Posterior vena cava (tissue), 2 donors: ENCODE measurements at regions not wholly inside any gene's neighbourhood (a gene's known extent, or its start where the extent isn't known, plus 50 kb on each side); places are given as distances from the start of the nearest gene placed in this dataset.

Experiments used
- DNase-seq: peaks from one replicate; pipeline ENCODE4 v3.0.0-alpha.2; 2020; ENCODE audit warnings: low spot score
- intact Hi-C, 2 donors: fragments of 100-400 bp; cut with DNase I; formaldehyde crosslinking; loops; one replicate each; pipeline versions ENCODE4 v1.14.1 to v1.14.2; 2022 to 2023
- donor health status: DM: yes; HTN: yes; CAD: no.
- donor health status: DM: yes; HTN: yes; CAD: no.

DNA sequence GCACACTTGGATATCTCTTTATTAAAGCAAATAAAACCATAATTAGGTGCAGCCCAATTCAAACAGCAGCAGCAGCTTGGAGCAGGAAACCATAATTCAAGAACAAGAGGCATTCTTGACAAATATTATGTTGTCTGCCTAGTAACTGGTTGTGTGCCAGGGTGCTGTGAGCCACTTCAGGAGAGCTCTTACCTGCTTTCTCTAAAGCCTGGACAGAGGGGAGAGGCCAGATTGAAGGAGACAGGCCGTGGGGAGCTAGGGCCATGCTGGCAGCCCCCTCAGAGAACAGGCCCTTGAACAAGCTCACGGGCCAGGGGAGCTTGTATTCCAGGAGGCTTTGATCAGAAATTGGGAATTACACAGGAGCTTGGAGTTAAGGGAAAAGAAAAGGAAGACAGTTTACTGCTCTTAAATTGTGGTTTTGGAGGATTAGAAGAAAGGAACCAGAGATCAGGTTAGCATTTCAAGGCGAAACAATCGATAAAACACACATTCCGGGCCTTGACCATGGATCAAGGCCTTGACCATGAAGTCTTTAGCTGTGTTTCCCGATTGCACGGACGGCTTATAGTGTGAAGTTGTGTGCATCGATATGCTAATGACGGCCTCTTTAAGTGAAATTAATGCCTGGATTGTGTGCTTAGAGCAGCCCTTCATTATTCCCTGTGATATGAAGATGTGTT lies 69.8 kb upstream of the NKX2-2 start:
- DNase-seq, result no peak
- intact Hi-C loops, result loop anchor here in 1 of 2 donors (10.0 kb wide), 1 partner anchor 49 kb away; no protein-coding TSS in a partner anchor

DNA sequence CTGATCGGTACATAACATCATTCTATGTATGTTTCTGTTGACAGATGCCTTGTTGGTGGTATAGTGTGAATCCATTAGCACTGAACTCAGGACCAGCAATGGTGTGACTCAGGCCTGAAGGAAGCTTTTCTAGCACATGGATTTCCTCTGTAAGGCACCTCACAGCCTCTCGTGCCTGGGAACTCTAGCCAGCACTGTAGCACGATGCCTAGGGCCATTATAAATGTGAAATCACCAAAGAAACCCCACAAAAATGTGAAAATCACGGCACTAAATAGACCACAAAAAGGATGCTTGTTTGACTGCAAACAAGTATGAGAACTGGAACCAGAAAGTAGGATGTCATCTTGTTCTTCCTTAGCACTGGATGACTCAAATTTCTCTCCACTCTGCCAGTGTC lies 63.7 kb upstream of the NKX2-2 start:
- intact Hi-C loops, result loop anchor here in 1 of 2 donors (5.0 kb wide), 2 partner anchors 700 to 790 kb away; no protein-coding TSS in a partner anchor

DNA sequence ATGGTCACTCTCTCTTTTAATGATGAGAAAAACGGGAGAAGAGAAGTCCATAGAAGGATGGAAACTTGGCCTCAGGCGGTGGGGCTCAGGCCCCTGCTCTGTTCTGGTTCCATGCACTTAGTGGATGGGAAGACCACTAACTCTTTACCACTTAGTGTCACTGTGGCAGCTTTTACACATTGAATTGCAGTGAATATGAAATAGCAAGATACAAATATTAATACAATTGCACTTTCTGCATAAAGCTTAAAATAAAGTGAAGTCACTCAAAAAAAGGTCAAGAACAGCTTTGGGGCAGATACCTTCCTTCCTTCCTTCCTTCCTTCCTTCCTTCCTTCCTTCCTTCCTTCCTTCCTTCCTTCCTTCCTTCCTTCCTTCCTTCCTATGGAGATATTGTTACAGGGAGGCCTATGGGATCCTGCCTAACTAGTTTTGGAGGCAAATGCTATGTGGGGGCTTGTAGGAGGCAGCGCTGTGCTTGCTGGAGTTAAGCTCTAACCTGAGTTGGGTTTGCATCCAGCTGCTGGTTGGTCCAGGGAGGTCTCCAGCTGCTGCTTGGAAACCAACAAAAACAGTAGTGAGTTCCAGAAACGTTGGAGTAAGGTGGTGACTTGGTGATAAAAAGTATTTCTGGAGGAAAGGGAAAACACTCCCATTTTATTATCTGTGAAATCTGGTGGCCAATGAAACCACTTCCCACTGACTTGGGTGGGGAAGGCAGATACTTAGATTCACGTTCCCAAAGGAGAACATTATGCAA lies 62.3 kb upstream of the NKX2-2 start:
- no peak for DNase-seq
- intact Hi-C loops, result loop anchor here in 1 of 2 donors (5.0 kb wide), 2 partner anchors 699 to 789 kb away; no protein-coding TSS in a partner anchor

More for the DNA sequence above, 63.7 kb upstream of the NKX2-2 start:
- DNase-seq, result no peak

DNA sequence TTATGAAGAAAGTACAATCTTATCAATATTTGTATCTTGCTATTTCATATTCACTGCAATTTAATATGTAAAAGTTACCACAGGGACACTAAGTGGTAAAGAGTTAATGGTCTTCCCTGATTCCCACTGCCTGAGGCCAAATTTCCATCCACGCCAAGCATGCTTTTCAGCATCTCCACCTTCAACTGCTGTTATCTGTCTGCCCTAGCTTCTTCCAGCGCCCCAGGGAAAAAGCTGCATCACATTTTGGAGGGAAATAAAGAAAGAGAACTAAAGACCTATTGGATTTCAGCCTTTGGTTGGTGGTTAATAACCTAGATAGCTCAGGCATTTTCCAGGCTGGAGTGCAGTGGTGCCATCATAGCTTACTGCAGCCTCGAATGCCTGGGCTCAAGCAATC lies 61.3 kb upstream of the NKX2-2 start:
- intact Hi-C loops, result loop anchor here in 1 of 2 donors (5.0 kb wide), 2 partner anchors 698 to 788 kb away; no protein-coding TSS in a partner anchor
- no peak for DNase-seq

DNA sequence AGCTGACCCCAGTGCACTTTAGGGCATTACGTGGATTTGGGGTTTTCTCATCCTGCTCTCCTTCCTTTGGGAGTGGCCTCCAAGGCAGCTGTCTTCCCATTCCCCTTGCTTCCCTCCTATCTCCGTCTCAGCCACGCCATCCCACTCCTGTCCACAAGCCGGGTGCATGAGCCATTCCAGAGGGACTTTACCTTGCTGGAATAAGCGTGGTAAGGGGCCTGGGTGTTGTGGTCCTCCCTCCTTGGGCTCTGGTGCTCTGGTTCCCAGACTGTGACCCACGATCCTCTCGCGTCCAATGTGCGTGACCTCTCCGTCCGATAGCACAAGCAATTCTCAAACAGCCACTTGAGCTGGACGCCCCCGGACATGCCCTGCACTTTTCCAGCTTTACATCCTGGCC lies 60.6 kb upstream of the NKX2-2 start:
- intact Hi-C loops, result no loop called here
- no peak for DNase-seq

DNA sequence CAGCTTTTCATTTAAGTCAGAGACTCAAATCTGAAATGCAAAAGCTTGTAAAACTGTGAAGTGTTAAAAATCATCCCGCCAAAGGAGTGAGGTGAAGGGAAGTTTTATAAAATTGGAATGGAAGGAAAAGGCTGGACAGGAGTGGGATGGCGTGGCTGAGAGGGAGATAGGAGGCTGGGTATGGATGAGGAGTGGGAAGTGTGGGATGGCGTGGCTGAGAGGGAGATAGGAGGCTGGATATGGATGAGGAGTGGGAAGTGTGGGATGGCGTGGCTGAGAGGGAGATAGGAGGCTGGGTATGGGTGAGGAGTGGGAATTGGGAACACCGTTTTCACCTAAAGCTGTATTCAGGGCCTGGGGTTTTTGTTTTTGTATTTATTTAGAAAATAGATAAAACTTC lies 59.4 kb upstream of the NKX2-2 start:
- intact Hi-C loops, result no loop called here
- DNase-seq, result no peak

DNA sequence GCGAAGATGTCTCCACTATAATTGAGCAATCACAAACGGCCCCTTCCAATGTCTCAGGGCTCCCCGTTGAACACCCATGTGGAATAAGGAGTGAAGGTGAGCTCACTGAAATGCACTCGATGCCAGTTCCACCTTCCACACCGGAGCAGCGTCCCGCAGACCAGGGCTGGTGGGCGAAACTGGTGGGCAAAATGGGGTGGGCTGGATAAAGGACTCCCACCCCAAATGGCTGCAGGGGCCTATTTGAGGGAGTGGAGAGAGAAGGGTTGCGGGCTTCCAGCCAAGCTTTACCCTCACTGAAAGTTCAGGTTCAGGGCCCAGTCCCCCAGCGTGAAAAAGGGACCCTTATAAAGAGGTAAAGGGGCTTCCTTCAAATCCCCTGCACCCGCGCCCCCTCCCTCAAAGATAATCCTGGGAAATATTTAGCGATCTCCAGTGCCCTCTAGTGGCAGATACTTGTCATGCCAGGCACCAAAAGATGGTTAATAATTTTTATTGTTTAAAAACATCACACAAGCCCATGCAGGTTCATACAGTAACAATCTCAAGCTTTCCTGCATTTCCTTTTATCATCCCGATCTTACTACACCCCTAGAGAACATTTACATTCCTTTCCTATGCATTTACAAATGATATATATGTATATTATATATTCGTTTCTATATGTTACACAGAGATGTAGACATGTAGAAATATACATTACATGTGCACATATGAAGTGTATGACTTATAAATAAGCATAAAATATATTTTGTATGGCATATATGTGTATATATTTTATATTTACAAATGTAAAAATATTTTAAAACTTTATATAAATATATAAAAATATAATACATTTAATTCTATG lies 58.2 kb upstream of the NKX2-2 start:
- DNase-seq, result no peak
- intact Hi-C loops, result no loop called here

DNA sequence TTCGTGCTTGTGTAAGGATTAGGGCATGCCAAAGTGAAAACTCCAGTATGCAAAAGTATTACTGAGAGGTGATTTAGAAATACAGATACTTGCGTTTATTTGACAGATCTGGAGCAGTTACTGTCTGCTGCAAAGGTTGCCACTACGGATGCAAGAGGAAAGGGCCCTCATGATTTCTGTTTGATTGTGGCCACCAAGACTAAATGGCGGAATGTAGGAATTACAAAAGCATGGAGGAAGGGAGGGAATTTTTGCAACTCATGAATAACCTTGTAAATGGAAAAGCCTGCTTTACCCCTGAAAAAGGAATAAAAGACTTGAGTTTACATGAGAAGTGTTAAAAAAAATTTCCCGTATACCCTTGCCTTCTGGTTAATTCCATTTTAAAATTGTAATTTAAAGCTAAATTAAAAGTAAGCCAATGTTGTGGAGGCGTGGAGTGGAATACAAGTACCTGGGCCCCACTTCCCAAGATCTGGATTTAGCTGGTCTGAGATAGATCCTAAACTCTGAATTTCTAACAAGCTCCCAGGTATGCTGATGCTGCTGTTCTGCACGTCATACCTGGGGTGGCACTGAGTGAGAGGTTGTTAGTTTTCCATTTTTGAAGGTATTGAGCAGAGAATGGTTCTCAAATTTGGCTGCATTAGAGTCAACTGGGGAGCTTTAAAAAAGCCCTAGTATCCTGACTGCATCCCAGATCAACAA lies 56.6 kb upstream of the NKX2-2 start:
- no peak for DNase-seq
- intact Hi-C loops, result no loop called here

DNA sequence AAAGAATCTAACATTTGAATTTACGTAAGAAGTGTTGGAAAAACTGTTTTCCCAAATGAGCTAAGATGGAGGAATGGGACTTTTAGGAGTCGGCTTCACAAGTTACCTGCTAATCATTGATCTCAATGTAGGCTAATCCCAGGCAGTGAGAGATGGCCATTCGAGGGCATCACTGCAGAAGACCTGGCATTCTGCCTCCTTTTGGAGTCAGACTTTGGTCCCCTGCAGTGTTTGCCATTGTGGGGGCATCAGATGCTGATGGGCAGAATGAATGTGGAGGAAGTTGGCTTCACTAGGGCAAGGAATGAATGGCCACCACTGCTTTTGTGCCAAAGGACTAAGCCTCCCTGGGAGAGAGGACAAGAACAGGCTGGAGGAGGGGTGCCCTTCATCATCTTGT lies 55.7 kb upstream of the NKX2-2 start:
- intact Hi-C loops, result no loop called here

DNA sequence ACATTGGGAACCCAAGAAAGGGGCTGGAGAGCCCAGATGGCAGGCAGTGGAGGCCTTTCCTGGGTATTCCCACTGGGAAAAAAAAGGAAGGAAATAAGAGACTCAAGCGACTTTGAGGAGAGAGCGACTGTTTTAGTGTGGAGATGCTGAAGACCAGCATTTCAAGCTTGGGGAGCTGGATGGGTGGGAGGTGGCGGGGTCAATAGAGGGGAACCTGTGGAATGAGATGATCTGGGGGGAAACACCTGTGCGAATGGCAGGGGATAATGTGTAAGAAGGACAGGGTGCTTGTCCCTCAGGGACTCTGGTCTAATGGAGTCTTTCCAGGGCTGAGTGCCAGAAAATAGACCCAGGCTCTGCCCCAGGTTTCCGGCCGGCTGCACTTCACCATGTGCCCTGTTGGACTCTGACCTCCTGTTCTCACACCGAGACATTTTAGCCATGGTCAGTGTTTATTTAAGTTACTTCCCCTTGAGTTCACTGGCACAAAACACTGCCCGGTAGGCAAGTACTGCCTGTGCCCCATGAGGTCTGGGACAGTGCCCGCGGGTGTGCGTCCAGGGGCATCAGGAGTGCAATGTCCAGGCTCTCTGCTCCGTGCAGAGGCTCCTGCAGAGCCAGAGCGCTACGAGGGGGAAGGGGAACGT lies 50.4 kb upstream of the NKX2-2 start:
- intact Hi-C loops, result no loop called here
- DNase-seq, result no peak

More for the DNA sequence above, 55.7 kb upstream of the NKX2-2 start:
- DNase-seq, result no peak
